NCI-H82 treated with DMSO at 0.1 percent for 48 hours (cell line): ENCODE measurements at regions not wholly inside any gene's neighbourhood (a gene's known extent, or its start where the extent isn't known, plus 50 kb on each side); places are given as distances from the start of the nearest gene placed in this dataset.
"Not testable (repeated sequence)": the region's sequence is repeated elsewhere in the genome, so short reads cannot be mapped to it uniquely, and the experiment has no call there.

Source experiments
- DNase-seq: peaks from one replicate; lab custom pipeline; 2025; ENCODE audit not compliant: unreplicated experiment; lab: John Stamatoyannopoulos, UW

- DNase-seq = no peak
Observed at GRCh38 chr4:128690011-128690410, 119.5 kb upstream of the JADE1 start.

DNA sequence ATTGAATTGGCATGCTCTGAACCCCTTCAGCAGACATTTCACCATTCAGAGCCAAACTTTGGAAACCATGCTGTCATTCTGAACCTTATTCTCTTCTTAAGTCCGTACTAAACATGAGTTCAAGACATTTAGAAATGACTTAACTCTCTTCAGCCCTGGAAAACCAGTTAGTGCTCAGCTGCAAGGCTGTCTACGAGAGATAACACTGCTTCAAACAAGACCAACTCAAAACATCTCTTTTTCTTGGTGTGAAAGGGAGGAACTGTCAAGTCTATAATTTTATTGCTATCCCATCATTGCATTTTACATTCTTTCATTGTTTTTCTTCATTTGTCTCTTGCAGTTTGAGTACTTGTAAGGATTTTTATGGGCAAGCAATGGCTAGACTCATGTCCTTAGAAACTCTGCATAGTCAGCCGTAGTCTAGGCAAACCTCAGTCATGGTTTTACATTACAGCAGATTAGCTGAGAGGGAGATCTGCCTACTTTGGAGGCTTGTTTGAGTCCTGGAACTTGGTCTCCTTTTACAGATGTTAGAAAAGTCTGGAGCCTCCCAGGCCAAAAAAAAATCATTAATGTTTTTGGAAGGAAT lies 120.6 kb upstream of the JADE1 start:
- DNase-seq = no peak

- no peak for DNase-seq
Observed at GRCh38 chr4:128688033-128688721, 121.3 kb upstream of the JADE1 start.

DNA sequence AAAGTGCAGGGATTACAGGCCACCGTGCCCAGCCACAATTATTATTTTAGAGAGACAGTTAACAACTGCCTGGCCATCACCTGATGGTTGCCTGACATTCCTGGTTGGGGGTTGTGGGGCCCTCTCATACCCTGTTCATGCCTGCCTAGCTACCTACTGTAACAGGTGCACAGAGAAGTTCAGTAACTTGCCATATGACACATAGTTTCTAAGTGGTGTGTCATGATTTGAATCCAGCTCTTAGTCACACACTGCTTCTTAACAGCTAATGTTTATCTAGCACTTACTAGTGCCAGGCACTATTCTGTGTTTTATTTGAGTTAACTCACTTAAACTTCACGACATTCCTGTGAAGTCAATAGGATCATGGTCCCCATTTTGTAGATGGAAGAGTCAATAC lies 122.7 kb upstream of the JADE1 start:
- no peak for DNase-seq

DNA sequence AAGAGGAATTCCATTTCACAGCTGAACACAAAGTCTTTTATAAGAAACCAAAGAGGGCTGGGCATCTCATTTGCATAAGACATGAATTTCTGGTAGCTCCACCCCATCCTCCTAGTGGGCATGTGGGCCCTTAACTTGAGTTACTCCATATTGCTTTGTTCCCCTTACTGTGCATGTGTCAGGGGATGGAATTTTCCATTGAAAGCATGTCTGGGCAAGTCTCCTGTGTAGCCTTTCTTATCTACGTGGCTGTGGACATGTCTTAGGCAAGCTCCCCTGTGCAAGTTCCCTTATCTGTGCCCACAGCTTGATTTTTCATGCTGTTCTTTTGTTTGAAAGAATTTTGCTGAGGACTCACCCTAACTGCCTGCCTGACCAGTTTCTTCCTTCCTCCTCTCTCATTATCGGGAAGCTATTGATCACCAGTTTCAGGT lies 123.5 kb upstream of the JADE1 start:
- DNase-seq = no peak

GRCh38 chr4:128684016-128684415 lies 125.5 kb upstream of the JADE1 start:
- DNase-seq = no peak

DNA sequence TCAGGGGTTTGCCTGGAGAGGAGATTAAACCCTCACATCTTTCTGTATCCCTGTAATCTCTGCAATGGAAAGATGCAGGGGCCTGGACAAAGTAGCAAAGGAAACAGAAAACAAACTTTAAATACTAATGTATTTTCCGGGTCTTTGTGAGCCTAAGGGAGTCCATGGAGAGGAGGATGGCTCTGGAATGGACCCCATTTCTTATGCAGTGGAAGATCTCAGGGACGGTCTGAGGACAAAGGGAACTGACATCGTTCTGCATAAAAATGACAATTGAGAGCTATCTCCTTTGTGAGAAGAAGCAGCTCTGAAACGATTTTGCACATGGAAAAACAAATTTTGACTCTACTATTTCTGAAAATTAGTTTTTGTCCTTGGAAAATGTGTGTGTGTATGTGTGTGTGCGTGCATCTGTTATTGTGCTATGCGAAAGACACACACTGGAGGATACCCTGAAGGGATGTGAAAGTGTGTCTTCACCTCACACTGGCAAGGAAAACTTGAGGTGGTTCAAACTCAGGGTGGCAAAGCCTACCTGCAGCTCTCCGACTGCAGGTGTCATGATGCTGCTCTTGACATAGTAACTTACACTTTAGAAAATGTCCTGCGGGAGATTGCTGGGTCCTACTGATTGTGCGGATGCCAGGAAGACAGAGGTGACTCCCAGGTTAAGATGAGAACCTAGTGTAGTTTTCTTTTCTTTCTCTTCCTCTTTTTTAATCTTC lies 126.4 kb upstream of the JADE1 start:
- no peak for DNase-seq

- DNase-seq = no peak
Observed at GRCh38 chr4:128676095-128676494, 133.4 kb upstream of the JADE1 start.

DNA sequence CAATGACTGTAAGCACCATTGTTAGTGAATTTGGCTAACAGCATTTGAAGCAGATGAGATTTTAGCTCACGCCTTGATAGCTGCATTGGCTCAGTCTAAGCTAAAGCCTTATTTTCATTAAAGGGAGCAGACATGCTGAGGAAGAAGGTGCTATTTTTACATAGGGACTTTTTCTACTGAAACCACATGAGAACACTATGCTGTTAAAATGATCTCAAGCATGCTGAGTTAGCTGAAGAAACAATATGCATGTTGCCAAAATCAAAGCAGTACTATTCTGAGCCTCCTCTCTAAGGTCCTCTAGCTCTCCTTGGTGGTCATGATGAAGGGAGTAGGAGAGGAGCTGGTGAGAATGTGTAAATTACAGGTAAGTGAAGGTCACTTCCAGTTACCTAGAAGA lies 134.4 kb upstream of the JADE1 start:
- DNase-seq = no peak

DNA sequence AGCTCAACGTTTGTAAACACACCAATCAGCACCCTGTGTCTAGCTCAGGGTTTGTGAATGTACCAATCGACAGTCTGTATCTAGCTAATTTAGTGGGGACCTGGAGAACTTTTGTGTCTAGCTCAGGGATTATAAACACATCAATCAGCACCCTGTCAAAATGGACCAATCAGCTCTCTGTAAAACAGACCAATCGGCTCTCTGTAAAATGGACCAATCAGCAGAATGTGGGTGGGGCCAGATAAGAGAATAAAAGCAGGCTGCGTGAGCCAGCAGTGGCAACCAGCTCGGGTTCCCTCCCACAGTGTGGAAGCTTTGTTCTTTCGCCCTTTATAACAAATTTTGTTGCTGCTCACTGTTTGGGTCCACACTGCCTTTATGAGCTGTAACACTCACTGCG lies 136.3 kb upstream of the JADE1 start:
- not testable (repeated sequence) for DNase-seq

DNA sequence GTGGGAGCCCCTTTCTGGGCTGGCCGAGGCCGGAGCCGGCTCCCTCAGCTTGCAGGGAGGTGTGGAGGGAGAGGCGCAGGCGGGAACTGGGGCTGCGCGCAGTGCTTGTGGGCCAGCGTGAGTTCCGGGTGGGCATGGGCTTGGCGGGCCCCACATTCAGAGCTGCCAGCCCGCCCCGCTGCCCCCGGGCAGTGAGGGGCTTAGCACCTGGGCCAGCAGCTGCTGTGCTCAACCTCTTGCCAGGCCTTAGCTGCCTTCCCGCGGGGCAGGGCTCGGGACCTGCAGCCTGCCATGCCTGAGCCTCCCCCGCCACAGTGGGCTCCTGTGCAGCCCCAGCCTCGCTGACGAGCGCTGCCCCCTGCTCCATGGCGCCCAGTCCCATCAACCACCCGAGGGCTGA lies 136.9 kb upstream of the JADE1 start:
- not testable (repeated sequence) for DNase-seq

GRCh38 chr4:128670513-128670912 lies 139.0 kb upstream of the JADE1 start:
- no peak for DNase-seq

DNA sequence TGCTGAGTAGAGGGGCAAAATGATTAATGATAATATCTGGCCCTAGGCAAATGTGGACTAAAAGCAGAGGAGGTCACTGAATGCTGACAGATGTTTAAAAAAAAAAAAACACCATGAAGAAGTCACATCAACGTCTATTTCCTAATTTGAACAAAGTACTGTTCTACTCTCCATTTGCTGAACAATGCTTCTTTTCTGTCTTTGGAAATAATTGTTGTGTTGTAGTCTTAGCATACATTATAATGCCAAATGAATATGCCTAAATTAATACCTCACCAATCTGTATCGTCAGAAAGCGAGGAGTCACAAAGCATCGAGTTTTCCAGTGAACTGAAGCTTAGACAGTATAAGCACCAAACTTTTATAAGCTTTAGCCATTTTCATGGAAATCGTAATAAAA lies 140.9 kb upstream of the JADE1 start:
- DNase-seq = no peak

DNA sequence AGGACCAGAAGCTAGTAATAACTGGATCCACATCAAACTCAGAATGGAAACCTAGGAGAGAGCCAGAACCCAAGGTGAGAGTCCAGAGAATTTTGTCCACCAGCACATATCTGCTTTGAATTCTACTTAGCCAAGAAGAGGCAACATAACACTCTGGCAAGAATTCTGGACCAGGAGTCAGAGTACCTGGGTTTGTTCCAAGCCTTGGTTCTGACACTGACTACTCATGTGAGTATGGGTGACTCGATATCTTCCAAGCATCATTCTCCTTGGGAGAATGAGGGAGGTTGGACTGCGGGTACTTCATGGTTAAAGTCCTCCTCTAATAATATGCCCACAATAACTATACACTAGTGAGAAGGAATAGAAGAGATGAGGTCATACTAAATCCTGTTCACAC lies 144.0 kb upstream of the JADE1 start:
- no peak for DNase-seq

GRCh38 chr4:128663325-128663724 lies 146.2 kb upstream of the JADE1 start:
- DNase-seq = no peak

GRCh38 chr4:128661479-128661878 lies 148.0 kb upstream of the JADE1 start:
- no peak for DNase-seq

- DNase-seq = no peak
Observed at GRCh38 chr4:128660361-128661215, 148.9 kb upstream of the JADE1 start.

- no peak for DNase-seq
Observed at GRCh38 chr4:128658214-128658631, 151.3 kb upstream of the JADE1 start.

DNA sequence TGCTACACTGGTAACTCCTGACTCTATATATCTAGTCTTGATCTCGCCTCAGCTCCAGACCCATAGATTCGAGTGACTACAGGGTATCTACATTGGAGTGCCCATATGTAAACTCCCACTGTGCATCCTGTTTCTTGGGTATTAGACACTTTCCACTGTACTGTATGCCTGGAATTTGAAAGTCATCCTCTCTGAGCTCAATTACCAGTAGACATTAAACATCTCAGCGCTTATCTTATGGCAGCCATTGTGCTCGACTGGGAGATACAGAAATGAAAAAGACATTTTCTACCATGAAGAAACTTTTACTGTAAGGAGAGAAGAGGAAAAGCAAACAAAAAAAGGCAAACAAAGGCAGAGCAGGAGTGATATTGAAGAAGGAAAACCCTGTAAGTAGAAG lies 151.9 kb upstream of the JADE1 start:
- no peak for DNase-seq

- DNase-seq = no peak
Observed at GRCh38 chr4:128654465-128654864, 155.0 kb upstream of the JADE1 start.
